ENCODE measurements at regions not wholly inside any gene's neighbourhood (a gene's known extent, or its start where the extent isn't known, plus 50 kb on each side); places are given as distances from the start of the nearest gene placed in this dataset.

- 78 to 90% (median 88%) methylated on average over 7 of the region's 7 CpGs for WGBS, 5 donors
- no peaks in the 10 kb centered on the region for H3K9me3 ChIP-seq
- DNase-seq: no peak
- H3K4me1 ChIP-seq: peaks cover 0 to 11% (median 6%) of the 10 kb centered on the region in 6 donors
- no peaks in the 10 kb centered on the region for H3K36me3 ChIP-seq
- no peak overlapping the region for H3K27ac ChIP-seq
- TF ChIP-seq POLR2AphosphoS5 (IDR thresholded peaks at IDR 0.05) (no peak), POLR2A (IDR thresholded peaks at IDR 0.05) (no peak), CTCF (IDR thresholded peaks at IDR 0.05 in 8 of 11, conservative IDR thresholded peaks at IDR 0.05 in 3 of 11) (no peak)
- intact Hi-C loops (cut with DNase I; ENCODE audit: low total_unique reads): no loop called here
- H3K4me3 ChIP-seq: no peak overlapping the region
- H3K27me3 ChIP-seq (replicated peaks in 1 of 7): peaks cover 0 to 10% (median 0%) of the 10 kb centered on the region in 7 donors
Observed at GRCh38 chr9:88805217-88805943, 185.9 kb upstream of the S1PR3 start.

GRCh38 chr9:88807426-88807825 lies 183.8 kb upstream of the S1PR3 start:
- WGBS, 5 donors: 88 to 96% (median 94%) methylated on average over 5 of the region's 5 CpGs
- TF ChIP-seq CTCF (IDR thresholded peaks at IDR 0.05 in 8 of 11, conservative IDR thresholded peaks at IDR 0.05 in 3 of 11) (no peak), POLR2A (IDR thresholded peaks at IDR 0.05) (no peak), POLR2AphosphoS5 (IDR thresholded peaks at IDR 0.05) (no peak)
- intact Hi-C loops (cut with DNase I; ENCODE audit: low total_unique reads): no loop called here

GRCh38 chr9:88808019-88808656 lies 183.1 kb upstream of the S1PR3 start:
- intact Hi-C loops (cut with DNase I; ENCODE audit: low total_unique reads): no loop called here
- Histone ChIP-seq H3K9me3 (no peaks in the 10 kb centered on the region), H3K4me3 (no peak overlapping the region), H3K4me1 (peaks cover 0 to 11% (median 5%) of the 10 kb centered on the region in 6 donors), H3K27ac (no peak overlapping the region), H3K36me3 (no peaks in the 10 kb centered on the region), H3K27me3 (replicated peaks in 1 of 7) (peaks cover 0 to 20% (median 0%) of the 10 kb centered on the region in 7 donors)
- TF ChIP-seq POLR2AphosphoS5 (IDR thresholded peaks at IDR 0.05): no peak
- TF ChIP-seq CTCF (IDR thresholded peaks at IDR 0.05 in 8 of 11, conservative IDR thresholded peaks at IDR 0.05 in 3 of 11): no peak
- no peak for TF ChIP-seq POLR2A (IDR thresholded peaks at IDR 0.05)
- WGBS, 5 donors: 86 to 94% (median 91%) methylated on average over 4 of the region's 4 CpGs
- no peak for DNase-seq

More at GRCh38 chr9:88807426-88807825, 183.8 kb upstream of the S1PR3 start:
- Histone ChIP-seq H3K27me3 (replicated peaks in 1 of 7) (peaks cover 0 to 22% (median 0%) of the 10 kb centered on the region in 7 donors), H3K36me3 (no peaks in the 10 kb centered on the region), H3K4me1 (peaks cover 0 to 11% (median 5%) of the 10 kb centered on the region in 6 donors), H3K4me3 (no peak overlapping the region), H3K27ac (no peak overlapping the region), H3K9me3 (no peaks in the 10 kb centered on the region)
- no peak for DNase-seq

DNA sequence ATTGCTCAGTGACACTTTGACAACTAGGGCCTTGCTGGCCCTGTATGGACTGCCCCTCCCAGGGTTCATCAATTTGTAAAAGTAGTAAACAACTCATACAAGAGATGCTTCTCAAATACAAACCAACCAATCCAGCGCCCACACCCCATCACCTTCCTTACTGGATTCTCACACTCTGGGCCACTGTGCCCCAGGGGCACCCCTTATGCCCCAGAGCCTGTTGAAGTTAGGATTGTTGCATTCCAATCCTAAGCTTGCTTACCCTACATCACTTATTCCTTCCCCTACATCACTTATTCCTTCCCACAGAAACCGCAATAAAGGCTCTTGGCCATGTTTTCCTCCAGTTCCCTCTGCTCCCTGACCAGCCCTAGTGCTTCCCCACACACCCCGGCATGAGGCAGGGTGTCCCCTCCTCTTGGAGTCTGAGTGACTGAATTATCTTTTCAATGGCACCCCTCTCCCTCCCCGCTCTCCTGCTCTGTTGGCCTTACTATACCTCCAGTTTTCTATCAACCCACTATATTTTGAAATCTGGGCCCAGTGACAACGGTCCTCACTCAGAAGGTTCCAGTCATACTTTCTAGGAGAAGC lies 182.4 kb upstream of the S1PR3 start:
- Histone ChIP-seq H3K4me3 (no peak overlapping the region), H3K9me3 (no peaks in the 10 kb centered on the region), H3K36me3 (no peaks in the 10 kb centered on the region), H3K27me3 (replicated peaks in 1 of 7) (peaks cover 0 to 20% (median 0%) of the 10 kb centered on the region in 7 donors), H3K27ac (peak overlapping the region in 4 of 8 donors; percentile 16 to 53 (median 18)), H3K4me1 (peaks cover 0 to 5% (median 3%) of the 10 kb centered on the region in 6 donors)
- 67 to 77% (median 75%) methylated on average over 4 of the region's 5 CpGs for WGBS, 5 donors
- no peak for DNase-seq
- TF ChIP-seq CTCF (IDR thresholded peaks at IDR 0.05 in 8 of 11, conservative IDR thresholded peaks at IDR 0.05 in 3 of 11): no peak
- no peak for TF ChIP-seq POLR2AphosphoS5 (IDR thresholded peaks at IDR 0.05)
- TF ChIP-seq POLR2A (IDR thresholded peaks at IDR 0.05): no peak
- intact Hi-C loops (cut with DNase I; ENCODE audit: low total_unique reads): no loop called here

All from spleen (tissue), 11 donors.